Esophagus muscularis mucosa (tissue), 3 donors: ENCODE measurements at regions not wholly inside any gene's neighbourhood (a gene's known extent, or its start where the extent isn't known, plus 50 kb on each side); places are given as distances from the start of the nearest gene placed in this dataset.

Experiments
- EP300 ChIP-seq: sonication (generic); formaldehyde crosslinking; IDR thresholded peaks from one replicate; pipeline ENCODE4 v1.6.1; 2017; ENCODE audit warnings: antibody characterized with exemption
- TF ChIP-seq, protein P1 (sequence below), 3 experiments: fragments of 200-600 bp in 2 of 3; fragments of 450-650 bp in 1 of 3; sonication (generic) in 2 of 3; IDR thresholded peaks; one replicate each; pipeline ENCODE4 v1.5.1; 2017 to 2019; ENCODE audit warnings: antibody characterized with exemption in 3 of 3, mild to moderate bottlenecking in 2 of 3, moderate library complexity in 1 of 3

DNA sequence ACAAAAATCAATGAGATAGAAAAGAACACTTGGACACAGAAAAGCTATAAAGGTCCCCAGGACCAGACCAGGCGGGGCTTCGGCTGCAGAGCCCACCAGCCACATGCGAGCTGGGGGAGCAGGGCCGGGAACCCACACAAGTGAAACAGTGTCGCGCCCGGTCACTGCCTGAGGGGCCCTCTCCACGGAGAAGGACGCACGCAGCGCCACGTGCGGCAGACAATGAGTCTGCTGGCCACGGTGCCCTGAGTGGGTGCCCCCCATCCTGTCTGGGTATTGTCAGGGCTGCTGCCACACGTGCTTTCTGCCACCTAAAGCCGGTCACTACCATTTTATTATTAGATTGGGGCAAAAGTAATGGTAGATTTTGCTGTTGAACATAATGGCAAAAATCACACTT lies 207.9 kb upstream of the HDAC4 start:
- TF ChIP-seq, protein P1, sequence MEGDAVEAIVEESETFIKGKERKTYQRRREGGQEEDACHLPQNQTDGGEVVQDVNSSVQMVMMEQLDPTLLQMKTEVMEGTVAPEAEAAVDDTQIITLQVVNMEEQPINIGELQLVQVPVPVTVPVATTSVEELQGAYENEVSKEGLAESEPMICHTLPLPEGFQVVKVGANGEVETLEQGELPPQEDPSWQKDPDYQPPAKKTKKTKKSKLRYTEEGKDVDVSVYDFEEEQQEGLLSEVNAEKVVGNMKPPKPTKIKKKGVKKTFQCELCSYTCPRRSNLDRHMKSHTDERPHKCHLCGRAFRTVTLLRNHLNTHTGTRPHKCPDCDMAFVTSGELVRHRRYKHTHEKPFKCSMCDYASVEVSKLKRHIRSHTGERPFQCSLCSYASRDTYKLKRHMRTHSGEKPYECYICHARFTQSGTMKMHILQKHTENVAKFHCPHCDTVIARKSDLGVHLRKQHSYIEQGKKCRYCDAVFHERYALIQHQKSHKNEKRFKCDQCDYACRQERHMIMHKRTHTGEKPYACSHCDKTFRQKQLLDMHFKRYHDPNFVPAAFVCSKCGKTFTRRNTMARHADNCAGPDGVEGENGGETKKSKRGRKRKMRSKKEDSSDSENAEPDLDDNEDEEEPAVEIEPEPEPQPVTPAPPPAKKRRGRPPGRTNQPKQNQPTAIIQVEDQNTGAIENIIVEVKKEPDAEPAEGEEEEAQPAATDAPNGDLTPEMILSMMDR (IDR thresholded peaks at IDR 0.05): no peak
- no peak for TF ChIP-seq EP300
